CD8-positive, alpha-beta memory T cell (primary cell): ENCODE measurements at regions not wholly inside any gene's neighbourhood (a gene's known extent, or its start where the extent isn't known, plus 50 kb on each side); places are given as distances from the start of the nearest gene placed in this dataset.

Source experiments
- CTCF ChIA-PET: fragments of 350-600 bp; sonication (Branson Sonifier 250); formaldehyde crosslinking; loops from one replicate; lab custom pipeline; 2021; ENCODE audit warnings: antibody characterized with exemption; lab: Charles Lee
- POLR2A ChIA-PET: fragments of 350-600 bp; sonication (Branson Sonifier 250); formaldehyde crosslinking; loops from one replicate; lab custom pipeline; 2021; ENCODE audit warnings: antibody characterized with exemption; lab: Charles Lee
- DNase-seq, 5 donors: peaks; one replicate each; pipeline versions ENCODE4 v3.0.0 to v3.0.0-alpha.2; 2020 to 2022; ENCODE audit warnings: mixed read lengths in 1 of 5
- H3K27ac ChIP-seq: one replicate; pipeline ENCODE4 v1.7.0; 2013; ENCODE audit warnings: low read depth, mild to moderate bottlenecking, low read length, moderate library complexity
- H3K27me3 ChIP-seq: 2 replicates; pipeline ENCODE4 v1.7.0; 2013; ENCODE audit warnings: low read length, mild to moderate bottlenecking; ENCODE audit not compliant: insufficient read depth, poor library complexity, severe bottlenecking
- H3K36me3 ChIP-seq: 2 replicates; pipeline ENCODE4 v1.7.0; 2013; ENCODE audit warnings: mild to moderate bottlenecking, low read length, moderate library complexity; ENCODE audit not compliant: insufficient read depth
- H3K4me1 ChIP-seq: 2 replicates; pipeline ENCODE4 v1.7.0; 2013; ENCODE audit warnings: mild to moderate bottlenecking, low read length, moderate library complexity; ENCODE audit not compliant: insufficient read depth
- H3K4me3 ChIP-seq: 2 replicates; pipeline ENCODE4 v1.7.0; 2013; ENCODE audit warnings: mild to moderate bottlenecking, low read length
- H3K9me3 ChIP-seq: 2 replicates; pipeline ENCODE4 v1.7.0; 2013; ENCODE audit warnings: mild to moderate bottlenecking, low read length
- H3K27ac Mint-ChIP-seq, 8 donors: one replicate each; pipeline ENCODE4 v1.8.0; 2020 to 2021; ENCODE audit warnings: mixed read lengths in 8 of 8, mild to moderate bottlenecking in 6 of 8, inconsistent platforms in 3 of 8, moderate library complexity in 3 of 8
- H3K27me3 Mint-ChIP-seq, 2 donors: one replicate each; pipeline ENCODE4 v1.8.0; 2020 to 2021; ENCODE audit warnings: mixed read lengths in 2 of 2, mild to moderate bottlenecking in 1 of 2, moderate library complexity in 1 of 2
- H3K36me3 Mint-ChIP-seq, 3 donors: one replicate each; pipeline ENCODE4 v1.8.0; 2020 to 2021; ENCODE audit warnings: mixed read lengths in 3 of 3, inconsistent platforms in 1 of 3, mild to moderate bottlenecking in 1 of 3
- H3K4me1 Mint-ChIP-seq, 3 donors: one replicate each; pipeline ENCODE4 v1.8.0; 2020 to 2021; ENCODE audit warnings: mixed read lengths in 3 of 3, inconsistent platforms in 1 of 3, mild to moderate bottlenecking in 1 of 3
- H3K4me3 Mint-ChIP-seq, 7 donors: one replicate each; pipeline ENCODE4 v1.8.0; 2020 to 2021; ENCODE audit warnings: mixed read lengths in 7 of 7, mild to moderate bottlenecking in 6 of 7, moderate library complexity in 4 of 7, inconsistent platforms in 2 of 7
- H3K9me3 Mint-ChIP-seq, 5 donors: one replicate each; pipeline ENCODE4 v1.8.0; 2020 to 2022; ENCODE audit warnings: mixed read lengths in 5 of 5, mild to moderate bottlenecking in 3 of 5, moderate library complexity in 2 of 5, inconsistent platforms in 1 of 5

GRCh38 chr1:55926906-55927471 is 652.4 kb downstream of the PLPP3 start:
- Histone ChIP-seq H3K9me3 (no peaks in the 10 kb centered on the region), H3K4me3 (no peak overlapping the region), H3K36me3 (no peaks in the 10 kb centered on the region), H3K27ac (no peak overlapping the region), H3K27me3 (no peaks in the 10 kb centered on the region), H3K4me1 (no peaks in the 10 kb centered on the region)
- POLR2A ChIA-PET, result no interaction called here
- no peak overlapping the region for H3K4me3 Mint-ChIP-seq
- peaks cover 0 to 4% of the 10 kb centered on the region in 2 donors for H3K27me3 Mint-ChIP-seq
- DNase-seq, result no peak
- no peak overlapping the region for H3K27ac Mint-ChIP-seq
- CTCF ChIA-PET, result no interaction called here
- no peaks in the 10 kb centered on the region for H3K4me1 Mint-ChIP-seq
- H3K9me3 Mint-ChIP-seq, result peaks cover 0 to 8% (median 0%) of the 10 kb centered on the region in 5 donors
- H3K36me3 Mint-ChIP-seq, result no peaks in the 10 kb centered on the region

DNA sequence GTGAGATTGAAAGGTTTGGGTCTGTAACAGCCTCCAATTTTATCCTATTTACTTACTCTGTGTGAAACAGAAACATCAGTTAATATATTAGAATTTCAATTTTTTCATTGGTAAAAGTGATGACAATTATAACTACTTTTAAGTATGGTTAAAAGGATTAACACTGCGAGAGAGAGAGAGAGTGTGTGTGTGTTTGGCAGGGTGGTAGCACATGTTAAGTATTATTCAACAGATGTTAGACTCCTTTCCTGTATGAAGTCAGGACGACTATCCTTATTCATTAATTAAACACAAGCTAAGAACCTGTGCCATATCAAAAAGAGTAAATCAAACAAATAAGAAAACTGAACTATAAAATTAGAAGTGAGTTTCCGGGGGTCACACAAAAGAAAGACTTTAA is 662.5 kb downstream of the PLPP3 start:
- no peaks in the 10 kb centered on the region for H3K27me3 ChIP-seq
- no peaks in the 10 kb centered on the region for H3K9me3 ChIP-seq
- H3K27ac ChIP-seq, result no peak overlapping the region
- no peaks in the 10 kb centered on the region for H3K4me1 ChIP-seq
- H3K9me3 Mint-ChIP-seq, result no peaks in the 10 kb centered on the region
- CTCF ChIA-PET, result no interaction called here
- peaks cover 0 to 2% of the 10 kb centered on the region in 2 donors for H3K27me3 Mint-ChIP-seq
- no peaks in the 10 kb centered on the region for H3K36me3 ChIP-seq
- POLR2A ChIA-PET, result no interaction called here
- no peak overlapping the region for H3K4me3 ChIP-seq
- H3K4me3 Mint-ChIP-seq, result no peak overlapping the region
- H3K4me1 Mint-ChIP-seq, result no peaks in the 10 kb centered on the region
- H3K36me3 Mint-ChIP-seq, result no peaks in the 10 kb centered on the region
- DNase-seq, result no peak
- H3K27ac Mint-ChIP-seq, result no peak overlapping the region

GRCh38 chr1:55916481-55916880 is 662.9 kb downstream of the PLPP3 start:
- Mint-ChIP-seq H3K4me3 (no peak overlapping the region), H3K9me3 (no peaks in the 10 kb centered on the region), H3K27ac (no peak overlapping the region), H3K36me3 (no peaks in the 10 kb centered on the region), H3K27me3 (peaks cover 0 to 2% of the 10 kb centered on the region in 2 donors), H3K4me1 (no peaks in the 10 kb centered on the region)
- DNase-seq, result no peak
- H3K27ac ChIP-seq, result no peak overlapping the region
- no peaks in the 10 kb centered on the region for H3K9me3 ChIP-seq
- no peak overlapping the region for H3K4me3 ChIP-seq
- ChIA-PET CTCF (no interaction called here), POLR2A (no interaction called here)
- no peaks in the 10 kb centered on the region for H3K27me3 ChIP-seq
- no peaks in the 10 kb centered on the region for H3K4me1 ChIP-seq
- H3K36me3 ChIP-seq, result no peaks in the 10 kb centered on the region

DNA sequence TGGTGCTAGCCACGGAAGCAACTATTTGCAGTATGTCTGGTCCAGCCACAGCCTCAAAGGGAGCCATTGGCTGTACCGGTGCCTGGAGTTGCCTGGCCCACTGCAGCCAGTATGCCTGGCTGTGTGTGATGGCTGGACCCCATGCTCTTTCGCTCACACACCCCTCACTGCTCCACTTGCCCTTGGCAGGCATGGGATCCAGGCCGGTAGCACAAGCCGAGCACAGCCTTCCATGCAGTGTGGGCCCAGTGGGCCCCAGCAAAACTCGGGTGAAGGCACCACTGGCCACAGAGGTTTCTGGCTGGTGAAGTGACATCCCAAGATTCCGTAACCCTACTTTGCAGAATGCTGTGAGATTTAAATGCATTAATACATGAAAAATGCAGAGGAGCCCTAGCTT is 665.8 kb downstream of the PLPP3 start:
- no peak overlapping the region for H3K4me3 ChIP-seq
- no peaks in the 10 kb centered on the region for H3K27me3 ChIP-seq
- H3K4me1 ChIP-seq, result no peaks in the 10 kb centered on the region
- Mint-ChIP-seq H3K9me3 (no peaks in the 10 kb centered on the region), H3K27me3 (peaks cover 0 to 2% of the 10 kb centered on the region in 2 donors), H3K36me3 (no peaks in the 10 kb centered on the region), H3K4me1 (no peaks in the 10 kb centered on the region), H3K4me3 (no peak overlapping the region), H3K27ac (no peak overlapping the region)
- no peak overlapping the region for H3K27ac ChIP-seq
- no peaks in the 10 kb centered on the region for H3K9me3 ChIP-seq
- no peak for DNase-seq
- H3K36me3 ChIP-seq, result no peaks in the 10 kb centered on the region
- POLR2A ChIA-PET, result no interaction called here
- CTCF ChIA-PET, result no interaction called here

GRCh38 chr1:55912438-55912837 is 666.9 kb downstream of the PLPP3 start:
- no peak overlapping the region for H3K4me3 ChIP-seq
- CTCF ChIA-PET, result no interaction called here
- Mint-ChIP-seq H3K36me3 (no peaks in the 10 kb centered on the region), H3K9me3 (no peaks in the 10 kb centered on the region), H3K4me1 (no peaks in the 10 kb centered on the region), H3K27me3 (peaks cover 0 to 2% of the 10 kb centered on the region in 2 donors), H3K4me3 (no peak overlapping the region), H3K27ac (no peak overlapping the region)
- no peaks in the 10 kb centered on the region for H3K36me3 ChIP-seq
- H3K27me3 ChIP-seq, result no peaks in the 10 kb centered on the region
- H3K9me3 ChIP-seq, result no peaks in the 10 kb centered on the region
- no peaks in the 10 kb centered on the region for H3K4me1 ChIP-seq
- no peak for DNase-seq
- POLR2A ChIA-PET, result no interaction called here
- H3K27ac ChIP-seq, result no peak overlapping the region

GRCh38 chr1:55904541-55904940 is 674.8 kb downstream of the PLPP3 start:
- no peak overlapping the region for H3K4me3 Mint-ChIP-seq
- no peaks in the 10 kb centered on the region for H3K36me3 ChIP-seq
- peaks cover 0 to 7% (median 0%) of the 10 kb centered on the region in 5 donors for H3K9me3 Mint-ChIP-seq
- H3K9me3 ChIP-seq, result no peaks in the 10 kb centered on the region
- H3K4me1 ChIP-seq, result no peaks in the 10 kb centered on the region
- ChIA-PET CTCF (no interaction called here), POLR2A (no interaction called here)
- no peak overlapping the region for H3K27ac ChIP-seq
- H3K27me3 Mint-ChIP-seq, result peaks cover 1 to 5% of the 10 kb centered on the region in 2 donors
- H3K36me3 Mint-ChIP-seq, result no peaks in the 10 kb centered on the region
- no peaks in the 10 kb centered on the region for H3K4me1 Mint-ChIP-seq
- no peaks in the 10 kb centered on the region for H3K27me3 ChIP-seq
- H3K4me3 ChIP-seq, result no peak overlapping the region
- H3K27ac Mint-ChIP-seq, result no peak overlapping the region
- no peak for DNase-seq

- POLR2A ChIA-PET, result no interaction called here
- Mint-ChIP-seq H3K4me1 (no peaks in the 10 kb centered on the region), H3K9me3 (peaks cover 2 to 10% (median 5%) of the 10 kb centered on the region in 5 donors), H3K27me3 (peaks cover 0 to 2% of the 10 kb centered on the region in 2 donors), H3K27ac (no peak overlapping the region), H3K4me3 (no peak overlapping the region), H3K36me3 (no peaks in the 10 kb centered on the region)
- Histone ChIP-seq H3K4me1 (no peaks in the 10 kb centered on the region), H3K4me3 (no peak overlapping the region), H3K27me3 (no peaks in the 10 kb centered on the region), H3K36me3 (no peaks in the 10 kb centered on the region), H3K9me3 (no peaks in the 10 kb centered on the region), H3K27ac (no peak overlapping the region)
- CTCF ChIA-PET, result no interaction called here
- no peak for DNase-seq
These were observed 681.2 kb downstream of the PLPP3 start for GRCh38 chr1:55898181-55898580.

DNA sequence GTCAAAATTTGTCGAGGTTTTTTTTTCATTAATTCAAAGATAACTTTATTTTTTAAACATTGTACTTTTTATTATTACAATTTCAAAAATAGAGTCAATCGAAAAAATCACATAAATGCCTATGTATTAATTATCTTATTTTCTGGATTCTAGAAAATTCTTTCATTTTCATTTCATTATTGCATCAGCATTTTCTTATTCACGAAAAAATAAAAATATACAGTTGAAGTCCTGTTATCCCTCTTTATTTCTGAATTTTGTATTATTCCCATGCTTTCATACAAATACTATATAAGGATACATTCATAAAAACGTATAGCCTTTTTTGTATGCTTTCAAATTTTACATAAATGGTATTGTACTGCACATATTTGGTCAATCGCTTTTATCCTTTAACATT is 681.0 kb upstream of the USP24 start:
- no peaks in the 10 kb centered on the region for H3K4me1 ChIP-seq
- no peaks in the 10 kb centered on the region for H3K27me3 ChIP-seq
- Mint-ChIP-seq H3K4me3 (no peak overlapping the region), H3K9me3 (peaks cover 9 to 21% (median 18%) of the 10 kb centered on the region in 5 donors), H3K27ac (no peak overlapping the region), H3K4me1 (no peaks in the 10 kb centered on the region), H3K27me3 (peaks cover 0 to 2% of the 10 kb centered on the region in 2 donors), H3K36me3 (no peaks in the 10 kb centered on the region)
- H3K27ac ChIP-seq, result no peak overlapping the region
- CTCF ChIA-PET, result no interaction called here
- H3K4me3 ChIP-seq, result no peak overlapping the region
- POLR2A ChIA-PET, result no interaction called here
- no peaks in the 10 kb centered on the region for H3K9me3 ChIP-seq
- no peak for DNase-seq
- H3K36me3 ChIP-seq, result no peaks in the 10 kb centered on the region
